ENCODE measurements at regions not wholly inside any gene's neighbourhood (a gene's known extent, or its start where the extent isn't known, plus 50 kb on each side); places are given as distances from the start of the nearest gene placed in this dataset.
A peak's percentile ranks its signal among the peaks of the same experiment; 100 is the strongest.

GRCh38 chr11:19472679-19473078 lies 231.9 kb upstream of the E2F8 start:
- DNase-seq (ENCODE audit: low read depth in 2 of 2) = peak in 1 of 2 donors; percentile 5

DNA sequence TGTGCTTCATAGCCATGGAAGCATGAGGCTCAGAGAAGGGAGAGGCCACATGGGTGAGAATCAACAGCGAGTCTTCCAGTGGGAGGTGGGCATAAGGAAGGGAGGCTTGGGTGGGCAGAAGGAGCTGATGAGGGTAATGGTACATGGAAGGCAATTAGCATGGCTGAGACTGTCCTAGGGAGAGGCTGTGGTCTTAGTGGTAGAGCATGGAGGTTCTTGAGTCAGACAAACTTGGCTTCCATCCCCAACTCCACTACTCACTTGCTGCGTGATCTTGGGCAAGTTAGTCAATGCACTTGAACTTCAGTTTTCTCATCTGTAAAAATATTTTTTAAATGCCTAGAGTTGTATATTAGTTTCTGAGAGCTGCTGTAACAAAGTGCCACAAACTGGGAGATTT lies 227.2 kb upstream of the E2F8 start:
- no peak for DNase-seq (ENCODE audit: low read depth in 2 of 2)

GRCh38 chr11:19466314-19466713 lies 225.6 kb upstream of the E2F8 start:
- no peak for DNase-seq (ENCODE audit: low read depth in 2 of 2)

- no peak for DNase-seq (ENCODE audit: low read depth in 2 of 2)
These were observed 223.2 kb upstream of the E2F8 start for GRCh38 chr11:19463976-19464375.

DNA sequence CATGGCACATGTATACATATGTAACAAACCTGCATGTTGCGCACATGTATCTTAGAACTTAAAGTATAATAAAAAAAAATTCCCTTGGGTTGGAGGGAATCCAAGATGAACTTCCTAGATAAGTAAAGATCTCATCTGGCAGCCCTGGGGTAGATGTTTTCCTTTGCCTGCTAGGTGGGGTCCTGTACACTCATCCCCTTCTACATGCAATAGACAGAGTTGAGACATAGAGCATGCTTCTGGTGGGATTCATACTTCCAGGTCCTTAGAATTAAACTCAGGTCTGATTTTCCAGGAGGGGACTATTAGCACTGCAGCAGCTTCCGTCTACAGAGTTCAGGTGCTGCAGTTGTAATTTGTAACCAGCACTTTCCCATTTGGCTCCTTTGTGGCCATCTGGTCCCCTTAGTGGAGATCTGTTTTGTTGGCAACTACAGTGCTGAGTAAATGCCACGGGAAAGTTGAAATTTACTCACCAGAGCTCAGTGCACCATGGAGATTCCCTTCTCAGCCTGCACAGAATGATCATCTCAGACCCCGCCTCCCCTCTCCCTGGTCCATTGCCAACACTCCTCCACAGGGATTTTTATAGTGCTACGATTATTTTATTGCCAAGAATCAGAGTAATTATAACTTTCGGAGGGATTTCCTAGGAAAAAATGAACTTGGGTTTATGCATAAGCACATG lies 220.1 kb upstream of the E2F8 start:
- DNase-seq (ENCODE audit: low read depth in 2 of 2) = no peak

GRCh38 chr11:19459240-19459639 lies 218.5 kb upstream of the E2F8 start:
- no peak for DNase-seq (ENCODE audit: low read depth in 2 of 2)

DNA sequence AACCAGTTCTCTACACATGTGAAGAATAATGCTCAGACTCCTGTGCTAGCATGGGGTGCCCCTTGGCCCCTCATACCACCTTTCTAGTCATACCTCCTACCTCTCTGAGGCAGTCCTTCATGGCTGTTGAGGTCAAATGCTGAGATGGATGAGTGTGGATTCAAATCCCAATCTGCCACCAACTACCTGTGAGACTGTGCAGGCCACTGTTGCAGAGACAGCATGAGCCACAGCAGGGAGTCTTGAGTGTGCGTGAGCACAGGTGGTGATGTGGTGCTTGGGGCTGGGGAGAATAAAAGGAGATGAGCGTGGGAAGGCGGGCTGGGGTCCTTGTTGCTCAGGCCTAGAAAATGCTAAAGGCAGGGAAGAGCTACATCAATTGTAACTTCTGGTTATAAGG lies 218.0 kb upstream of the E2F8 start:
- no peak for DNase-seq (ENCODE audit: low read depth in 2 of 2)

- no peak for DNase-seq (ENCODE audit: low read depth in 2 of 2)
These were observed 217.5 kb upstream of the E2F8 start for GRCh38 chr11:19458231-19458630.

DNA sequence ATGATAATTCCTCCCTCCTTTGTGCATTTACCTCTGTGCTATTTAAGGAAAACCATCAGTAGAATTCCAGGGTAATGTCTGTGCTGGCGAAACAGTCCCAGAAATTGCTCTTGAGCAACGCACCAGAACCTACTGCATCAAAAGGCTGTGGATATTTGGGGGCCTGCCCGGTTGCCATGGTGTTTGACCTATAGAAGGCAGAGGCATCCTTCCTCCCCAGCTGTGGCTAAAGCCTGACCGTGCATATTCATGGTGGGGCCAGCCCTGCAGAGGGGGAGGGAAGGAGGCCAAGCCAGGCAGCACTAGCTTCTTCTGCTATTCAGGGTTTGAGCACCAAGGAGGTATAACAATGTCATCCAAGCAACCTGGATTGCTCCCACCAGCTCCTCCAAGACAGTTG lies 215.0 kb upstream of the E2F8 start:
- peak in 1 of 2 donors; percentile 54 for DNase-seq (ENCODE audit: low read depth in 2 of 2)

DNA sequence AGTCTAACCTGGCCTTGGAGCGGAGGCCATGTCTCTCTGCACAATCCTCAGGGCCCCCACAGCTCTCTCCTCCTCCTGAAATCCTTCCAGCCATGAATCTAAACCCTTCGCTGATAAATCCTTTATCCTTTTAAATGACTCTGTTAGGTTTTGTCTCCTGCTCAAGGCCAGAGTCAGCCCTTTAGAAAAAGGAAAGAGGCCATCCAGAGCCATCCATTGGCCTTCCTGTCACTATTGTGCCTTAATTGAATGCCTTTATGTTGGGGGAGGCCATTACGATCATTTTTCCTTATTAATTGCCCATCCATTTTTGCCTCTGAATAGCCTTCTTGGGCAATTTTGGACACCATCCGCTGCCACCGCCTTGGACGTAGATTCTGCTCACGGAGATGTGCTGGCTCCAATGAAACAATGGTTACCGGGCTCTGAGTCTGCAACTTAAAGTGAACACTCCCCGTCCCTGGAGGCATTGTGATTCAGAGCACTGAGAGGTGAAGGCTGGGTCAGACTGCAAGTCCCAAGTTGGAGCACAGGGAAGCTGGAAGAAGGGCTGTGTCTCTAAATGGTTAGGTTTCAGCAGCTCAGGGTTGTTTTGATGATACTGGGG lies 213.0 kb upstream of the E2F8 start:
- no peak for DNase-seq (ENCODE audit: low read depth in 2 of 2)

DNA sequence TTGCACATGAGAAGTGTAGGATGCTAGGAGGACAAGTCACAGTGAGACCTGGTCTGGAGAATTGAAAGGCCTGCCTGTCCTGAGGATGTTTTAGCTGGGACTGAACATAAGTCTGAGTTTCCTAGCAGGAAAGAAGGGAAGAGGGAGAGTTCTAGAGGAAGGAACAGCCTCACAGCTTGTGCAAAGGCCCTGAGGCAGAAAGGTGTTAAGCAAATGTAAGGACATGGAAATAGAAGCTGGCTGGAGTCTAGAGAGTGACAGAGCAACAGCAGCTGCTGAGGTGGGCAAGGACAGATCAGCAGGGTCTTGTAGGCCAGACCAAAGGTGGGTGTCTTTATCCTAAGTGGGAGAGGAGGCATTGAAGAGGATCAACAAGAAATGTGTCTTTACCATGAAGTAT lies 210.9 kb upstream of the E2F8 start:
- DNase-seq (ENCODE audit: low read depth in 2 of 2) = no peak

DNA sequence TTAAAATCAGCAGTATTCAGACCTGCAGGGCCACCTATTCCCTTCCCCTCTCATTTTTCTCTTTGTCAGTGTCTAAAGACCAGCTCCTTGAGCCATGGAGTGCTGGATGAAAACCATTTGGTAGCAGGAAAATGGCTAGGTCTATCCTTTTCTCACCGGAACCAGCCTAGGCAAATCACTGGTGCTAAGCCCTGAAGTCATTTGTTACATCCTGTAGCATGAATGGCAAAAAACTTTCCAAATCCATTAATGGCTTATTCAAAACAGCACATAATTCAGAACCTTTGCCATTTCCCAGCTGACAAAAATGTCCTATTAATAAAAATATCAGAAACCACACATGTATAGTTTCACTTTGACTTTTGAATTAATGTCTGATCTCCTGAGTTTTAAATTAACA lies 209.5 kb upstream of the E2F8 start:
- DNase-seq (ENCODE audit: low read depth in 2 of 2) = peak in 1 of 2 donors; percentile 29

- no peak for DNase-seq (ENCODE audit: low read depth in 2 of 2)
These were observed 207.9 kb upstream of the E2F8 start for GRCh38 chr11:19448651-19449050.

GRCh38 chr11:19447150-19447566 lies 206.4 kb upstream of the E2F8 start:
- peak; percentile 76 to 80 for DNase-seq (ENCODE audit: low read depth in 2 of 2)

GRCh38 chr11:19445771-19446170 lies 205.0 kb upstream of the E2F8 start:
- no peak for DNase-seq (ENCODE audit: low read depth in 2 of 2)

DNA sequence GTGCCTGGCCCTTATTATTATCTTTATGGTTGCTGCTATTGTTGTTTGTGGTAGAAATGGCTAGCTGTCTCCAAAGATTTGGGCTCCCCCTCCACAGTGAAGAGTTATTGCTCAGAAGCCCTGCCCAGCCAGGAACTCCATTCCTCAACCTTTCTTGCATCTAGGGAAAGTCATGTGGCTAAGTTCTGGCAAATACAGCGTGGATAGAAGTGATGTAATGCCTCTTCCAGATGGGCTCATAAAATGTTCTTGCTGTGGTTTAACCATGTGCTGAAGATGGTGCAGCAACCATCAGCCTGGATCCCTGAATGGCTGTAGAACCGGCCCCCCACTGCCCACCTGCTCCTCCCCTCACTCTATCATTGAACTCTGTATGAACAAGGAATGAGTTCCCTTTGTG lies 203.5 kb upstream of the E2F8 start:
- no peak for DNase-seq (ENCODE audit: low read depth in 2 of 2)

DNA sequence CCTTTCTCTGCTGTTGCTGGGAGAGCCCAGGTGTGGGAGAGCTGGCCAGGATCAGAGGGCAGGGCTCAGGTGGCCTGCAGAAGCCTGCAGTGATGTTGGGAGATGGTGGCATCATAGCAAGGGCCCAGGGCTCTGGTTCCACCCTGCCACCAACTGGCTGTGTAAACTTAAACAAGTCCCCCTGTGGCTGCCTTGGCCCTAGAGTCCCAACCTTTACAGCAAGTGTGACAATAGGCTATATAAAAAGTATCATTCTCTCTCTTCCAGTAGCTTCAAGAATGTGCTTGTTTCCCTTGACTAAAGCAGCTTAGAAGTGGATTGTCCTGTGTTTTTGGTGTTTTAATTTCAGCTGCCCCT lies 201.8 kb upstream of the E2F8 start:
- no peak for DNase-seq (ENCODE audit: low read depth in 2 of 2)

DNA sequence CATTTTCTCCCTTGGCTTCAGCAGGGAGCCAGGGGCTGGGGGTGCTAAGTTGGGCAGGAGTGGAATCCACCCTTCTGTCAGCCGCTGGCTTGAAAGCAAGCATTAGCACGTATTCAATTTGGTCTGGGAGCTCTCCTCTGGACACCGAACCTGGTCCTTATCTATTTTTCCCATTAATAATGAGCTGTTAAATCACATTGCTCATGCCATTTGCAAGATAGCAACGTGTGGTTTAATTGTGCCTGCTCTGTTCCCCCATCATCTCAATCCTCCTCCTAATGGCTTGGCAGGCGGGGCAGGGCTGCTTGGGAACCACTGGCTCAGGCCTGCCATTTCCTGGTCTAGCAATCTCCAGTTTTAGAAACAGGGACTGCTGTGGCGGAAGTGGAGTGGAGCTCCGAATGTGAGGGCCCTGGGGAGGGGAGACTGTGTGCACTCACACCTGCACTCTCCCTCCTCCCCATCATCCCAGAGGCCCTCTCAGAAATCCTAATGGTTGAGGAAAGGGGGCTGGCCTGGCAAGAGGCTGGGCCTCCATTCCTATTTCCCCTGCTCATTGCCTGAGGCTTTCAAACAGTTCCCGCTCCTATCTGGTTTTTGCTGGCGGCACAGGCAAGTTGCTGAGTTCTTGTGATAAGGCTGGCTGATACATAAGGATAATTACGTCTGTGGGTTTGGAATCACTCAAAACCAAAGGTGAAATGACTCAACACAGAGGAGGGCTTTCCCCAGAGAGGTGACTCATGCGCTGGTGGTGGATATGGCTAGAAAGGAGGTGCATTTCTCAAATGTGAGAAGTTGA lies 201.2 kb upstream of the E2F8 start:
- peak; percentile 63 to 95 for DNase-seq (ENCODE audit: low read depth in 2 of 2)

DNA sequence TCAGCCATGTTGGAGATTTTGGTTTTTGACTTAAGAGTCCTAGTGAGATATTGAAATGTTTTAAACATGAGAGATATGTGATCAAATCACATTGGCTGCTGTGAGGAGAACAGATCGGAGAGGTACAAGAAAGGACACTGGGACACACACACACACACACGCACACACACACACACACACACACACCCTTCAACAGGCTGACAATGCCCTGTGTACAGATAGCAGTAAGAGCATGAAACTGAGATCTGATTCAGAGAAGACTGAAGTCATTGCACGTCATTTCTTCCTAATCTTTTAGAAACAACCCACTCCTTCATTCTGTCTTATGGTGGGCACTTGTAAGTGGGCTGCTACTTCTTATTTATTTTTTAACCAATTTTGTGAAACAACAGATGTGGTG lies 200.5 kb upstream of the E2F8 start:
- no peak for DNase-seq (ENCODE audit: low read depth in 2 of 2)

- DNase-seq (ENCODE audit: low read depth in 2 of 2) = peak in 1 of 2 donors; percentile 73
These were observed 197.0 kb upstream of the E2F8 start for GRCh38 chr11:19437760-19438159.

DNA sequence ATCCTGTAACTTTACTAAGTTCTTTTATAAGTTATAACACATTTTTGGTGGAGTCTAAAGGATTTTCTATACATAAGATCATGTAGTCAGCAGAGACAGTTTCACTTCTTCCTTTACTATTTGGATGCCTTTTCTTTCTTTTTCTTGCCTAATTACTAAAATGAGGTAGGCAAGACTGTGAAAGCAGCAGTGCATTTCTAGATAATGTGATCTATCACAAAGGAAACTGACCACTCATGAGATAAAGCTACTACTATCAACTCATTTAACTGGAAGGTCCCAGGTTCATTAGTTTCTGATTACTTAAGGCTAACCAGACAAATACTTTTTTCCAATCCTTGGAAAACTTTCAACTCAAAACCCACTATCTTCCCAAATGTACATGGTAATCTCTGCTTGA lies 196.2 kb upstream of the E2F8 start:
- DNase-seq (ENCODE audit: low read depth in 2 of 2) = no peak

- peak in 1 of 2 donors; percentile 51 for DNase-seq (ENCODE audit: low read depth in 2 of 2)
These were observed 194.7 kb upstream of the E2F8 start for GRCh38 chr11:19435306-19435989.

Data from dermis microvascular lymphatic vessel endothelial cell (primary cell).